SK-N-SH treated with all-trans-retinoic acid at 6 μM for 48 hours (cell line): ENCODE measurements at regions not wholly inside any gene's neighbourhood (a gene's known extent, or its start where the extent isn't known, plus 50 kb on each side); places are given as distances from the start of the nearest gene placed in this dataset.

ENCODE experiments used
- ATAC-seq: fragments of 200-7000 bp; cut with Tn5 transposase; 3 replicates; pipeline ENCODE4 v1.9.1; 2020; ENCODE audit warnings: mild to moderate bottlenecking, moderate library complexity
- ARNTL ChIP-seq: fragments of 450-650 bp; formaldehyde crosslinking; IDR thresholded peaks from 2 replicates; pipeline ENCODE4 v1.5.0; 2020; ENCODE audit warnings: low read depth, mild to moderate bottlenecking, moderate library complexity, borderline replicate concordance
- BACH2 ChIP-seq: fragments of 250-450 bp; sonication (Bioruptor Pico); IDR thresholded peaks from 2 replicates; pipeline ENCODE4 v1.9.0; 2021; ENCODE audit warnings: mild to moderate bottlenecking, borderline replicate concordance
- CREB5 ChIP-seq: fragments of 250-450 bp; sonication (Bioruptor Pico); IDR thresholded peaks from 2 replicates; pipeline ENCODE4 v1.5.1; 2020; ENCODE audit warnings: low read depth, mild to moderate bottlenecking, moderate library complexity
- CSDC2 ChIP-seq: fragments of 250-450 bp; sonication (Bioruptor Pico); IDR thresholded peaks from 2 replicates; pipeline ENCODE4 v1.5.0; 2020; ENCODE audit warnings: mild to moderate bottlenecking, moderate library complexity
- CSRNP3 ChIP-seq: fragments of 250-450 bp; sonication (Bioruptor Pico); IDR thresholded peaks from 2 replicates; pipeline ENCODE4 v1.5.1; 2021; ENCODE audit warnings: mild to moderate bottlenecking, moderate library complexity
- GLIS3 ChIP-seq: fragments of 250-450 bp; sonication (Bioruptor Pico); IDR thresholded peaks from 2 replicates; pipeline ENCODE4 v1.5.0; 2020; ENCODE audit warnings: mild to moderate bottlenecking, moderate library complexity
- ISL1 ChIP-seq: fragments of 250-450 bp; sonication (Bioruptor Pico); IDR thresholded peaks from 2 replicates; pipeline ENCODE4 v2.1.2; 2022; ENCODE audit warnings: mild to moderate bottlenecking, moderate library complexity
- OSR1 ChIP-seq: fragments of 250-450 bp; sonication (Bioruptor Pico); IDR thresholded peaks from 2 replicates; pipeline ENCODE4 v1.8.0; 2022; ENCODE audit warnings: moderate library complexity, mild to moderate bottlenecking, inconsistent platforms
- PATZ1 ChIP-seq: fragments of 250-450 bp; sonication (Bioruptor Pico); IDR thresholded peaks from 2 replicates; pipeline ENCODE4 v1.8.0; 2020; ENCODE audit warnings: mild to moderate bottlenecking, moderate library complexity, borderline replicate concordance
- PPARA ChIP-seq: fragments of 250-450 bp; sonication (Bioruptor Pico); IDR thresholded peaks from 2 replicates; pipeline ENCODE4 v1.5.0; 2020; ENCODE audit warnings: mild to moderate bottlenecking, borderline replicate concordance
- RARB ChIP-seq: fragments of 250-450 bp; sonication (Bioruptor Pico); IDR thresholded peaks from 2 replicates; pipeline ENCODE4 v1.8.0; 2021; ENCODE audit warnings: mild to moderate bottlenecking, moderate library complexity
- SNAI2 ChIP-seq: fragments of 250-450 bp; sonication (Bioruptor Pico); IDR thresholded peaks from 2 replicates; pipeline ENCODE4 v1.5.0; 2020; ENCODE audit warnings: mild to moderate bottlenecking, moderate library complexity
- TCF4 ChIP-seq: fragments of 250-450 bp; sonication (Bioruptor Pico); IDR thresholded peaks from 2 replicates; pipeline ENCODE4 v1.8.0; 2021; ENCODE audit warnings: mild to moderate bottlenecking, moderate library complexity, borderline replicate concordance
- TOX ChIP-seq: fragments of 250-450 bp; sonication (Bioruptor Pico); IDR thresholded peaks from 2 replicates; pipeline ENCODE4 v1.8.0; 2021; ENCODE audit warnings: mild to moderate bottlenecking, moderate library complexity, borderline replicate concordance
- TSHZ2 ChIP-seq: fragments of 250-450 bp; sonication (Bioruptor Pico); IDR thresholded peaks from 2 replicates; pipeline ENCODE4 v1.5.0; 2020; ENCODE audit warnings: mild to moderate bottlenecking, moderate library complexity
- ZC3H10 ChIP-seq: fragments of 250-450 bp; sonication (Bioruptor Pico); IDR thresholded peaks from 2 replicates; pipeline ENCODE4 v1.5.1; 2021; ENCODE audit warnings: mild to moderate bottlenecking, moderate library complexity
- ZFP3 ChIP-seq: fragments of 250-450 bp; sonication (Bioruptor Pico); IDR thresholded peaks from 2 replicates; pipeline ENCODE4 v1.5.0; 2020; ENCODE audit warnings: mild to moderate bottlenecking, moderate library complexity
- ZFP30 ChIP-seq: fragments of 450-650 bp; formaldehyde crosslinking; IDR thresholded peaks from 2 replicates; pipeline ENCODE4 v1.5.0; 2022; ENCODE audit warnings: mild to moderate bottlenecking, moderate library complexity
- ZNF565 ChIP-seq: fragments of 450-650 bp; formaldehyde crosslinking; conservative IDR thresholded peaks from 2 replicates; pipeline ENCODE4 v1.5.0; 2020; ENCODE audit warnings: low read depth, mild to moderate bottlenecking, moderate library complexity
- ZNF70 ChIP-seq: fragments of 450-650 bp; formaldehyde crosslinking; IDR thresholded peaks from 2 replicates; pipeline ENCODE4 v1.5.0; 2020; ENCODE audit warnings: mild to moderate bottlenecking, moderate library complexity
- ZNF8 ChIP-seq: fragments of 450-650 bp; formaldehyde crosslinking; IDR thresholded peaks from 2 replicates; pipeline ENCODE4 v1.5.0; 2020; ENCODE audit warnings: mild to moderate bottlenecking, moderate library complexity
- TF ChIP-seq, protein P1 (sequence below): fragments of 250-450 bp; sonication (Bioruptor Pico); IDR thresholded peaks from 2 replicates; pipeline ENCODE4 v1.8.0; 2021; ENCODE audit warnings: low read depth, mild to moderate bottlenecking, moderate library complexity, borderline replicate concordance

- no peak for ATAC-seq
- TF ChIP-seq TCF4 (CRISPR knock-in tag) (no peak), ISL1 (no peak), TOX (CRISPR knock-in tag) (no peak), OSR1 (CRISPR knock-in tag) (no peak), ARNTL (CRISPR knock-in tag) (no peak), PPARA (no peak), BACH2 (CRISPR knock-in tag) (no peak), TSHZ2 (CRISPR knock-in tag) (no peak), CSDC2 (CRISPR knock-in tag) (no peak), ZNF565 (no peak), ZNF70 (CRISPR knock-in tag) (no peak), CREB5 (CRISPR knock-in tag) (no peak), CSRNP3 (CRISPR knock-in tag) (no peak), SNAI2 (CRISPR knock-in tag) (no peak), ZC3H10 (no peak), ZFP3 (no peak), PATZ1 (no peak)
- TF ChIP-seq, protein P1, sequence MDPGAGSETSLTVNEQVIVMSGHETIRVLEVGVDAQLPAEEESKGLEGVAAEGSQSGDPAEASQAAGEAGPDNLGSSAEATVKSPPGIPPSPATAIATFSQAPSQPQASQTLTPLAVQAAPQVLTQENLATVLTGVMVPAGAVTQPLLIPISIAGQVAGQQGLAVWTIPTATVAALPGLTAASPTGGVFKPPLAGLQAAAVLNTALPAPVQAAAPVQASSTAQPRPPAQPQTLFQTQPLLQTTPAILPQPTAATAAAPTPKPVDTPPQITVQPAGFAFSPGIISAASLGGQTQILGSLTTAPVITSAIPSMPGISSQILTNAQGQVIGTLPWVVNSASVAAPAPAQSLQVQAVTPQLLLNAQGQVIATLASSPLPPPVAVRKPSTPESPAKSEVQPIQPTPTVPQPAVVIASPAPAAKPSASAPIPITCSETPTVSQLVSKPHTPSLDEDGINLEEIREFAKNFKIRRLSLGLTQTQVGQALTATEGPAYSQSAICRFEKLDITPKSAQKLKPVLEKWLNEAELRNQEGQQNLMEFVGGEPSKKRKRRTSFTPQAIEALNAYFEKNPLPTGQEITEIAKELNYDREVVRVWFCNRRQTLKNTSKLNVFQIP (CRISPR knock-in tag) = no peak
Measured at GRCh38 chr2:136322428-136322827, 204.5 kb upstream of the CXCR4 start.

DNA sequence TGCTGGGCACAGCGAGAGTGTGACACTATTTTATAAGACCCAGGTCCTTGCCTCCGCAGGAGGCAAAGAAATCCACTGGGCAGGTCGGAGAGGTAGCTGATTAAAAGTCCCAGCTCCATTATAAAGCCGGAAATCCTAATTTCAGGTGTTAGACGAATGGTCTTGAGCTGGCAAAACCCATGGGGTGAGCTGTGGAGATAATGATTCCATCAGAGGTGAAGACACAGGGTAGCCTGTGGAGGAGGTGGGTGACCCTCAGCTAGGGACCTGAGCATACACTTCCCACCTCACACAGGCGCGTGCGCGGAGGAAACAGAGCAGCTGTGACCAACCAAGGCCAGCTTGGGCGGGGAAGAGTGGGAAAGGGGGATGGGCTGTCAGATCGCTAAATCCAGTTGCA, 201.7 kb upstream of the CXCR4 start:
- ATAC-seq = no peak

GRCh38 chr2:136319237-136319636, 201.3 kb upstream of the CXCR4 start:
- ATAC-seq = no peak
- TF ChIP-seq GLIS3 (CRISPR knock-in tag) (no peak), BACH2 (CRISPR knock-in tag) (no peak)
- TF ChIP-seq, all 23 proteins: peak for 0

More for the DNA sequence above, 201.7 kb upstream of the CXCR4 start:
- TF ChIP-seq ZNF565 (no peak), ARNTL (CRISPR knock-in tag) (no peak), ZFP30 (CRISPR knock-in tag) (no peak), RARB (CRISPR knock-in tag) (no peak), BACH2 (CRISPR knock-in tag) (no peak)

DNA sequence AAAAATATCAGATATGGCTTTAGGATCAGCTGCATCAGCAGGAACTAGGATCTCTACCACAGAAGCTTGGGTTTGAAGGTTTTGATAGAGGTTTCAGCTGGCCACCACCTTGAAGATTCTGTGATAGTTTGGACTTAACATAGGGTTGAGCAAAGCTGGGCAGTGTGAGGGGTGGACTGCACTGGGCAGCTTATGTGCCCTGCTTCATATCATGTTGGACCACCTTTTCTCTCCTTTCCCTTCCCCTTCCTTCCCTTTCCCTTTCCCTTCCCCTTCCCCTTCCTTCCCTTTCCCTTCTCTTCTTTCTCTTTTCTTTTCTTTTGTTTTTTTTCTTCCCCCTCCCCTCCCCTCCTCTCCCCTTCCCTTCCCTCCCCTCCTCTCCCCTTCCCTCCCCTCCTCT, 196.3 kb upstream of the CXCR4 start:
- no peak for ATAC-seq
- TF ChIP-seq ZC3H10 (no peak), BACH2 (CRISPR knock-in tag) (no peak), ZNF8 (CRISPR knock-in tag) (no peak), SNAI2 (CRISPR knock-in tag) (no peak), RARB (CRISPR knock-in tag) (no peak), PPARA (no peak), ZFP30 (CRISPR knock-in tag) (no peak), CSDC2 (CRISPR knock-in tag) (no peak), OSR1 (CRISPR knock-in tag) (no peak), ZNF70 (CRISPR knock-in tag) (no peak), CREB5 (CRISPR knock-in tag) (no peak), TCF4 (CRISPR knock-in tag) (no peak), ISL1 (no peak), TOX (CRISPR knock-in tag) (no peak), ZNF565 (no peak), ZFP3 (no peak)
- TF ChIP-seq, protein P1 (CRISPR knock-in tag) = no peak
